HEK293 (cell line): ENCODE measurements at regions not wholly inside any gene's neighbourhood (a gene's known extent, or its start where the extent isn't known, plus 50 kb on each side); places are given as distances from the start of the nearest gene placed in this dataset.

Source experiments
- CTCF ChIA-PET: fragments of 350-600 bp; formaldehyde crosslinking; extraction: SDS; loops from one replicate; lab custom pipeline; 2021; ENCODE audit warnings: antibody characterized with exemption; lab: Yijun Ruan, JAX
- POLR2A ChIA-PET: fragments of 300-600 bp; formaldehyde crosslinking; extraction: SDS; loops from one replicate; lab custom pipeline; 2020; ENCODE audit warnings: antibody characterized with exemption, inconsistent platforms; lab: Yijun Ruan, JAX
- H3K27ac ChIP-seq: fragments of 200-500 bp; sonication (Bioruptor generic); 2 replicates; pipeline ENCODE4 v1.5.1; 2014; ENCODE audit warnings: low read depth, low read length, control low read depth, inconsistent platforms; ENCODE audit errors: extremely low read depth
- H3K36me3 ChIP-seq, 2 experiments: fragments of 200-500 bp in 1 of 2; sonication (Bioruptor generic) in 1 of 2; 1 replicate in 1 of 2; 2 replicates in 1 of 2; pipeline ENCODE4 v1.5.1; 2014 to 2017; ENCODE audit warnings: inconsistent platforms in 2 of 2, low read length in 2 of 2; ENCODE audit not compliant: control insufficient read depth in 2 of 2, insufficient read depth in 1 of 2
- H3K4me1 ChIP-seq: fragments of 200-500 bp; sonication (Bioruptor generic); 2 replicates; pipeline ENCODE4 v1.5.1; 2014; ENCODE audit warnings: mild to moderate bottlenecking, low read length, inconsistent platforms; ENCODE audit not compliant: control insufficient read depth, insufficient read depth
- H3K4me3 ChIP-seq: 2 replicates; pipeline ENCODE4 v1.5.1; 2011; ENCODE audit warnings: low read depth, mild to moderate bottlenecking, control low read depth, low read length, moderate library complexity
- H3K9me3 ChIP-seq: fragments of 200-500 bp; sonication (Bioruptor generic); 2 replicates; pipeline ENCODE4 v1.5.1; 2014; ENCODE audit warnings: low read depth, low read length, inconsistent platforms; ENCODE audit not compliant: control insufficient read depth, insufficient read depth
- HOXA7 ChIP-seq: sonication (generic); formaldehyde crosslinking; IDR thresholded peaks from 2 replicates; pipeline ENCODE4 v1.8.1; 2022; ENCODE audit warnings: missing genetic modification reagents, borderline replicate concordance
- KLF16 ChIP-seq: fragments of 450-650 bp; formaldehyde crosslinking; IDR thresholded peaks from 2 replicates; pipeline ENCODE4 v1.5.1; 2017; ENCODE audit warnings: missing biosample characterization, missing genetic modification characterization
- PATZ1 ChIP-seq: fragments of 450-650 bp; formaldehyde crosslinking; IDR thresholded peaks from 2 replicates; pipeline ENCODE4 v1.5.1; 2016; ENCODE audit warnings: missing biosample characterization, missing genetic modification characterization
- SETDB1 ChIP-seq: IDR thresholded peaks from one replicate; pipeline ENCODE4 v1.6.1; 2017; ENCODE audit warnings: mild to moderate bottlenecking, low read length, moderate library complexity, mixed read lengths; ENCODE audit not compliant: insufficient read length
- ZBTB26 ChIP-seq: fragments of 450-650 bp; formaldehyde crosslinking; optimal IDR thresholded peaks from 2 replicates; pipeline ENCODE3; 2016; ENCODE audit warnings: missing biosample characterization, mild to moderate bottlenecking, missing genetic modification characterization
- ZBTB44 ChIP-seq: fragments of 450-650 bp; IDR thresholded peaks from 2 replicates; pipeline ENCODE4 v1.5.1; 2018; ENCODE audit warnings: missing biosample characterization, mild to moderate bottlenecking, missing genetic modification characterization
- ZNF155 ChIP-seq: fragments of 450-650 bp; formaldehyde crosslinking; IDR thresholded peaks from 2 replicates; pipeline ENCODE4 v1.5.1; 2016; ENCODE audit warnings: missing biosample characterization, missing genetic modification characterization
- ZNF202 ChIP-seq: fragments of 450-650 bp; formaldehyde crosslinking; IDR thresholded peaks from 2 replicates; pipeline ENCODE4 v1.5.1; 2016; ENCODE audit warnings: missing biosample characterization, missing genetic modification characterization, borderline replicate concordance
- ZNF248 ChIP-seq: fragments of 450-650 bp; formaldehyde crosslinking; IDR thresholded peaks from 2 replicates; pipeline ENCODE4 v1.5.1; 2017; ENCODE audit warnings: missing biosample characterization, missing genetic modification characterization
- ZNF280C ChIP-seq: fragments of 450-650 bp; formaldehyde crosslinking; IDR thresholded peaks from 2 replicates; pipeline ENCODE4 v1.5.1; 2016; ENCODE audit warnings: missing biosample characterization, missing genetic modification characterization
- ZNF521 ChIP-seq: fragments of 450-650 bp; formaldehyde crosslinking; IDR thresholded peaks from 2 replicates; pipeline ENCODE4 v1.5.1; 2017; ENCODE audit warnings: missing biosample characterization, mild to moderate bottlenecking, missing genetic modification characterization
- ZNF549 ChIP-seq: fragments of 450-650 bp; IDR thresholded peaks from 2 replicates; pipeline ENCODE4 v1.5.1; 2018; ENCODE audit warnings: missing biosample characterization, missing genetic modification characterization, mild to moderate bottlenecking, inconsistent platforms, moderate library complexity
- ZNF580 ChIP-seq: fragments of 450-650 bp; formaldehyde crosslinking; IDR thresholded peaks from 2 replicates; pipeline ENCODE4 v1.5.1; 2016; ENCODE audit warnings: missing biosample characterization, missing genetic modification characterization
- ZNF707 ChIP-seq: fragments of 450-650 bp; formaldehyde crosslinking; IDR thresholded peaks from 2 replicates; pipeline ENCODE4 v1.5.1; 2016; ENCODE audit warnings: missing biosample characterization, missing genetic modification characterization
- ZNF837 ChIP-seq: fragments of 450-650 bp; formaldehyde crosslinking; IDR thresholded peaks from 2 replicates; pipeline ENCODE4 v1.5.1; 2016; ENCODE audit warnings: missing biosample characterization, missing genetic modification characterization
- ZNF843 ChIP-seq: fragments of 450-650 bp; formaldehyde crosslinking; IDR thresholded peaks from 2 replicates; pipeline ENCODE4 v1.5.1; 2016; ENCODE audit warnings: missing biosample characterization, missing genetic modification characterization
- ZSCAN30 ChIP-seq: fragments of 450-650 bp; IDR thresholded peaks from 2 replicates; pipeline ENCODE4 v1.5.1; 2018; ENCODE audit warnings: missing biosample characterization, mild to moderate bottlenecking, missing genetic modification characterization, moderate library complexity

GRCh38 chr5:51475628-51476027 lies 92.4 kb downstream of the ISL1 start:
- CTCF ChIA-PET: interaction anchor here (0.7 kb wide), 1 partner anchor 556 kb away, joined by 3 read pairs; no protein-coding TSS in a partner anchor
- H3K9me3 ChIP-seq: no peaks in the 10 kb centered on the region
- no peak overlapping the region for H3K27ac ChIP-seq
- POLR2A ChIA-PET: no interaction called here
- no peak overlapping the region for H3K4me3 ChIP-seq
- H3K4me1 ChIP-seq: no peaks in the 10 kb centered on the region
- H3K36me3 ChIP-seq: no peaks in the 10 kb centered on the region
- TF ChIP-seq PATZ1 (no peak), ZNF521 (tag by site-specific recombination) (no peak), ZBTB44 (tag by site-specific recombination) (no peak), SETDB1 (no peak)

- CTCF ChIA-PET: no interaction called here
- H3K4me1 ChIP-seq: no peaks in the 10 kb centered on the region
- no peaks in the 10 kb centered on the region for H3K36me3 ChIP-seq
- no peak overlapping the region for H3K4me3 ChIP-seq
- no peaks in the 10 kb centered on the region for H3K9me3 ChIP-seq
- TF ChIP-seq ZNF549: no peak
- no peak for TF ChIP-seq HOXA7 (CRISPR knock-in tag)
- TF ChIP-seq ZNF843 (tag by site-specific recombination): no peak
- TF ChIP-seq ZNF580 (tag by site-specific recombination): no peak
- TF ChIP-seq ZNF155 (tag by site-specific recombination): no peak
- TF ChIP-seq ZNF202 (tag by site-specific recombination): no peak
- TF ChIP-seq ZNF837 (tag by site-specific recombination): no peak
- no peak for TF ChIP-seq ZBTB26 (tag by site-specific recombination)
- TF ChIP-seq ZNF707 (tag by site-specific recombination): no peak
- no peak for TF ChIP-seq KLF16 (tag by site-specific recombination)
- TF ChIP-seq ZNF280C (tag by site-specific recombination): no peak
- no peak for TF ChIP-seq ZNF248 (tag by site-specific recombination)
- TF ChIP-seq ZSCAN30 (tag by site-specific recombination): no peak
- POLR2A ChIA-PET: no interaction called here
- H3K27ac ChIP-seq: no peak overlapping the region
Measured at GRCh38 chr5:51476431-51476830, 93.2 kb downstream of the ISL1 start.
